CD4-positive, alpha-beta T cell treated with Interleukin-21 for 1 hour (primary cell): ENCODE measurements at regions not wholly inside any gene's neighbourhood (a gene's known extent, or its start where the extent isn't known, plus 50 kb on each side); places are given as distances from the start of the nearest gene placed in this dataset.
"Not testable (repeated sequence)": the region's sequence is repeated elsewhere in the genome, so short reads cannot be mapped to it uniquely, and the experiment has no call there.

ENCODE experiments used
- DNase-seq: peaks from one replicate; pipeline ENCODE4 v3.0.0-alpha.2; 2020

DNA sequence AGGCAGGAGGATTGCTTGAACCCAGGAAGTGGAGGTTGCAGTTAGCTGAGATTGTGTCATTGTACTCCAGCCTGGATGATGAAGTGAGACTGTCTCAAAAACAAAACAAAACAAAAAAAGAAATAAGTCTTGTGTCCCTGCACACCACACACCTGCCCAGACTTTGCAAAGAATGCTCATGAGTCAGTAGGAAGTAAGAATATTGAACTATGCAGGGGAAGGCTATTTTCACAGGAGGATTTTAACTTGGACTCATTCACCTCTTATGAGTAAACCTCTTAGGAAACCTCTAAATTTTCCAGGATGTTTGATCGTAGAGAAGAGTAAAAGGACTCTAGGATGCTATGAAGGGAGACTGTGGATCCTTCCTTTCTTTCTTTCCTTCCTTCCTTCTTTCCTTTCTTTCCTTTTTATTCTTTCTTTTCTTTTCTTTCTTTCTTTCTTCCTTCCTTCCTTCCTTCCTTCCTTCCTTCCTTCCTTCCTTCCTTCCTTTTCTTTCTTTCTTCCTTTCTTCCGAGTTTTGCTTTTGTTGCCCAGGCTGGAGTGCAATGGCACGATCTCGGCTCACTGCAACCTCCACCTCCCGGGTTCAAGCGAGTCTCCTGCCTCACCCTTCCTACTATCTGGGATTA, 96.7 kb upstream of the CLINT1 start:
- DNase-seq: no peak

GRCh38 chr5:157952374-157952685, 93.4 kb upstream of the CLINT1 start:
- DNase-seq: no peak

DNA sequence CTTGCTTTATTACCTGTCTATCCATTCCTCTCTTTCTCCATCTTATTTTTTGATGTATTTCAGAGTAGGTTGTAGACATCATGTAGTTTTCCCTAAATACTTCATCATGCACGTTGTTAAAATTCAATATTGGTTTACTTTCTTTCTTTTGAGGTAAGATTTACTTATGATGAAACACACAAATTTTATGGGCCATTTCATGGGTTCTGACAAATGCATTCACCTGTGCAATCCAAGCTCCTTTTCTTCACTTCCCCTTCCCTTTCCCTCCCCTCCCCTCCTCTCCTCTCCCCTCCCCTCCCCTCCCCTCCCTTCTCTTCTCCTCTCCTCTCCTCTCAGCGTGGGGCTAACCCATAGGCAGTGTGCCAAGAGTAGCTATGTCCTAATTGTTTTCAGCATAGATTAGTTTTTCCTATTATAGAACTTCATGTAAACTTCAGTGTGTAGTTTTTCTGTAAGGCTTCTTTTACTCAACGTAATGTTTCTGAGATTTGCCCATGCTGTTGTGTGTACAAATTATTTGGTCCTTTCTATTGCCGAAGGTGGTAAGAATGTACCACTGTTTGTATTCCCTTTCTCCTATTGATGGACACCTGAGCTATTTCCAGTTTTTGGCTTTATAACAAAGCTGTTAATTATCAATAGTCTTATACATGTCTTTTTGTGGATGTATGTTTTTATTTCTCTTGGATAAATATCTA, 92.9 kb upstream of the CLINT1 start:
- no peak for DNase-seq

- no peak for DNase-seq
Observed at GRCh38 chr5:157949520-157949919, 90.6 kb upstream of the CLINT1 start.

DNA sequence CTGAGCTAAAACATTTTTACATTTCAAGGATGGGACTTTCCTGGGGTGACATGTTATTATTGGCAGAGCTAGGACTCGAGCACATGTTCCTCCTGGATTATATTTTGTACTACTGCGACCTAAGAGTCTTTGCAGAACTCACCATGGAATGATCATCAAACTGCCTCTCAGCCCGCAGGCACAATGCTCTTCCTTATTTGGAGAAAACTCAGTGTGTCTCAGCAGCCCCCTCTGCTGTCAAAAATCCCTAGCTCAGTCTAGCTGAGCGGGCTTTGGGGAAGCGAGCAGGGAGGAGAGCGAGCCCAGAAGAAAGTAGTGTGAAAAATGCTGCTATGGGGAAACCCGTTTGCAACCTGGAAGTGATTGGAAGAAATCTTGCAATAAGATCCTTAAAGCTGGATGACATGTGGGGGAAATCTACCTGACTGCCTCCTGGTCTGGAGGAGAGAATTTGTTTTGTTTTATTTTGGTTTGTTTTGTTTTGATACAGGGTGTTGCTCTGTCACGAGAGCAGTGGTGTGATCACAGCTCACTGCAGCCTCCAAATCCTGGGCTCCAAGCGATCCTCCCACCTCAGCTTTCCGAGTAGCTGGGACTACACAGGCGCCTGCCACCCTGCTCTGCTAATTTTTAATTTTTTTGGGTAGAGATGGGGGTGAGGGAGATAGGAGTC, 89.9 kb upstream of the CLINT1 start:
- DNase-seq: peak; percentile 79

DNA sequence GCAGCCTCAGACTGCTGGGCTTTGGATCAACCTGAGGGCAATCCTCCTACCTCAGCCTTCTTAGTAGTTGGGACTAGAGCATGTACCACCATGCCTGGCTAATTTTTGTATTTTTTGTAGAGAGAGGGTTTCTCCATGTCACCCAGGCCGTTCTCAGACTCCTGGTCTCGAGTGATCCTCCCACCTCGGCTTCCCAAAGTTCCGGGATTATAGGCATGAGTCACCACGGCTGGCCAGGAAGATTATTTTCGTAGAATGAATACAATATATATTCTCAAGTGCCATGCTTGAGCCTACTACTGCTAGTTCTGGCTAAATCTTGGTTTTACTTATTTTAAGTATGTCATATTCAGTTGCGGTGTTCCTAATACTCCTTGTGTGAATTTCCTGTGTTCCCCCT, 88.2 kb upstream of the CLINT1 start:
- no peak for DNase-seq

- not testable (repeated sequence) for DNase-seq
Observed at GRCh38 chr5:157945822-157946221, 86.9 kb upstream of the CLINT1 start.

DNA sequence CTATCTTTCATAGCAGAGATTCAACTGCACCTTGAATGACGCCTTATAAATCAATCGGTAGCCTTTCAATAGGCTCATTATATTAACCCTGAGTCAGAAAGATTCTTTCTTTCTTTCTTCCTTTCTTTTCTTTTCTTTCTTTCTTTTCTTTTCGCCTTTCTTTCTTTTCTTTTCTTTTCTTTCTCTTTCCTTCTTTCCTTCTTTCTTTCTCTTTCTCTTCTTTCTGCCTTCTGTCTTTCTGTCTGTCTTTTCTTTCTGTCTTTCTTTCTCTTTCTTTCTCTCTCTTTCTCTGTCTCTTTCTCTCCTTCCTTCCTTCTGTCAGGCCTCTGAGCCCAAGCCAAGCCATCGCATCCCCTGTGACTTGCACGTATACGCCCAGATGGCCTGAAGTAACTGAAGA, 86.0 kb upstream of the CLINT1 start:
- no peak for DNase-seq

DNA sequence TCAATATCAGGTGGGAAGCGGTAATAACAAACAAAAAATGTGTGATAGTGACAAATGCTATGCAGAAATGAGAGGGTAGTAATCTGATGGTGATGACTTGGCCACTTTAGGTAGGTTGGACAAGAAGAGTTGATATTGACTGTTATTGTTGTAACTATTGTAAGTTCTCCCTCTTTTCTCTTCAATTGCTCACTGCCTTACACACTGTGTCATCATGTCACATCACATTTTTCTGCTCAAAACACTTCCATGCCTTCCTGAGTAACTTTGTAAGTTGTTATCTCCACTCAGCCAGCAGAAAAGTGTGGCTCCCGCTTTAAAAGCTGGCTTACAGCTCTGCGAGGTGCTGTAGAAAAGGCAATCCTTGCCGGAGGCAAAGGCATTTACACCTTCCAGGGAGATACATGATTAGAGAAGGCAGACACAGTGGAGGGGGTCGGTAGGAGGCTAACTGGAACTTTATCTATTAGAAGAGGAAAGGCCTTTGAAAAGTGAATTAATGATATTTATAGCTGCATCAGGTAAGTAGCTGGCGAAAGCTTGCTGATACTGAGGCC, 85.2 kb upstream of the CLINT1 start:
- DNase-seq: no peak

GRCh38 chr5:157942595-157942994, 83.7 kb upstream of the CLINT1 start:
- DNase-seq: no peak

GRCh38 chr5:157941616-157942015, 82.7 kb upstream of the CLINT1 start:
- no peak for DNase-seq

- DNase-seq: not testable (repeated sequence)
Observed at GRCh38 chr5:157938101-157938500, 79.2 kb upstream of the CLINT1 start.

- DNase-seq: not testable (repeated sequence)
Observed at GRCh38 chr5:157936776-157937501, 78.0 kb upstream of the CLINT1 start.

- DNase-seq: no peak
Observed at GRCh38 chr5:157934600-157934999, 75.7 kb upstream of the CLINT1 start.

- no peak for DNase-seq
Observed at GRCh38 chr5:157933005-157933404, 74.1 kb upstream of the CLINT1 start.

DNA sequence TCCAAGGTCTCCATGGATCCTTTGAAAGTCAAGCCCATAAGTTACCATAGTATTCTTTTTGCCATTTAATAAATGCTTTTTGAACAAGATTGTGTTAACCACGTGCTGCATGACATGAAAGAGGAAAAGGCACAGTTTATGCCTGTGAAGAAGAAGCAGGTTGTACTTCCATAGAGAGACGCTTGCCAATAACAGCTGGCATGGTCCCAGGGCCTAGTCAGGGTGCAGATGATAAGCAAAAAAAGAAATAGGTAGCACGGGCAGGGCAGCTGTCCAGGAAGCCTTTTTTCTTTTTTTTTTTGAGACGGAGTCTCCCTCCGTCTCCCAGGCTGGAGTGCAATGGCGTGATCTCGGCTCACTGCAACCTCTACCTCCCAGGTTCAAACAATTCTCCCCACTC, 71.8 kb upstream of the CLINT1 start:
- DNase-seq: no peak

DNA sequence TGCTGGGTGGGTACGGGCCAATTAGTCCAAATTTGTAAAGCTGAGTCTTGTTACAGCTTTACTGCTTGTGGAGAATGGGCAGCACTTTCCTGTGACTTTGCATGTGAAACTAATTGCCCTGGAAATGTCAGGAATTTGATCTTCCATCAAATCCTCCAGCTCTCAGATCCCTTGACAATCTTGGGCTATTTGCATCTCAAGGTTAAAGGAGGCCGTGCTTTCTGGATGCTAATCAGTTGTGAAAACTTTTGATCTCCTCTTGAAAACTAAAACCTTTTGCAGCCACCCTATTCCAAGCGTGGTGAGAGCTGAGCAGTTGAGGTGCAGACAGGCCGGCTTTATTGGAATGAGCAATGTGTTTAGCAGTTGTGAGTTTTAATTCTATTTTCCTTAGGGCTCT, 68.0 kb upstream of the CLINT1 start:
- no peak for DNase-seq

- DNase-seq: no peak
Observed at GRCh38 chr5:157925786-157926671, 67.1 kb upstream of the CLINT1 start.

DNA sequence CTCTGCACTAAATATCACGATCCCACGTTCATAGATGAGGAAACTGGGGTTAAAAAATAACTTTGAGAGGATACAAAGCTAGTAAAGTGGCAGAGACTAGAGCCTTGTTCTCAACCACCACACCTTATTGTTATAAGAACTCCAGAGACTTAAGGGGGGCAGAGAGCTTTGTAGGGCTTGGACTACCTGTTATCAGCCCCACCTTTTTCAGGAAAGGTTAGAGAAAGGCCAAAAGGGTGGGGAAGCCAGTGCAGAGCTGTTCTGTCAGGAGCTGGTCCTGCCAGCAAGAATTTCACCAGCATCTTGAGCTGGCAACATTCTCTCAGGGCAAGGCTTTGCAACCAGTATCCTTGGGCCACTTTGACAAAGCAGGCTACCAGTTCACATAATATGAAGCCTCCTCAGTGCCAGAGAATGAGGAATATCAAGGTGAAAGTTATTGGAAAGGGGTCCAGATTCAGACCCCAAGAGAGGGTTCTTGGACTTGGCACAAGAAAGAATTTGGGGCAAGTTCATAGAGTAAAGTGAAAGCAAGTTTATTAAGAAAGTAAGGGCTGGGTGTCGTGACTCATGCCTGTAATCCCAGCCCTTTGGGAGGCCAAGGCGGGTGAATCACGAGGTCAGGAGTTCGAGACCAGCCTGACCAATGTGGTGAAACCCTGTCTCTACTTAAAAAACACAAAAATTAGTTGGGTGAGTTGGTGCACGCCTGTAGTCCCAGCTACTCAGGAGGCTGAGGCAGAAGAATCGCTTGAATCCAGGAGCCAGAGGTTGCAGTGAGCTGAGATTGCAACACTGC, 66.2 kb upstream of the CLINT1 start:
- no peak for DNase-seq

DNA sequence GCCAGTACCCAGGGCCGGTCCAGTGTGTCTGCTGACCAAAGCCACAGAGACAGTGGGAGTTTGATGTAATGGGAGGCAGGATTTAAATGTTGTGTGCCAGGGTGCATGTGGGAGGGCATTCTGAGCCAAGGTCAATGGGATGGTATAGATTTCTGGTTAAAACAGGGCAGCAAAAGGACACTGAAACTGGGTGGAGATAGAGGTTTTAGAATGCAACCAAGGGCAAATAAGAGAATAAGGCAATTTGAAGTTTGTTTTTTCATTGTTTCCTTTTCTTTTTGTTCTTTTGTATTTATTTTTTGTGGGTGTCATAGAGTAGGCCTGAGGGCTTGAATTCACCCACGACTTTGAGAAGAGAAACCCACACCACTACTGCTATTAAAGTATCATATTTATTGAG, 65.5 kb upstream of the CLINT1 start:
- DNase-seq: no peak

GRCh38 chr5:157923765-157924164, 64.8 kb upstream of the CLINT1 start:
- DNase-seq: no peak

DNA sequence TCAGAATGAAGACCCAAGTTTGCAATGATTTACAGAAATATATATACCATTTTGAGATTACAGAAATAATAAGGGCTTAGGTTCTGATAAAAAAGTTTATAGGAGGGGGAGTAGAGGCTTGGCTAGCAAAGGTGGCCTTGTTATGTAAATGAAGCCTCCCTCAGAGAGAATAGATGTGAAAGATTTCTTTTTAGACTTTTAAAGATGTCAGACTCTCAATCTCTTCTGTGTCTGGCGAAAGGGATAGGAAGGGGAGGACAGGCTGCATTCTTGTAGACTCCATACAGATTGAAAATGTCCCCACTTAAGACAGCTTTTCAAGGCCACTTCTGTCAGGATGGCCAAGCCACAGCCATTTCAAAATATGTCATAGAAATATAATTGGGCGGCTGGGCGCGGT, 63.1 kb upstream of the CLINT1 start:
- DNase-seq: no peak
